MM.1S (cell line): ENCODE measurements at regions not wholly inside any gene's neighbourhood (a gene's known extent, or its start where the extent isn't known, plus 50 kb on each side); places are given as distances from the start of the nearest gene placed in this dataset.

Experiments
- DNase-seq: peaks from one replicate; pipeline ENCODE4 v3.0.0-alpha.2; 2015
- H2AFZ ChIP-seq: fragments of 300-600 bp; sonication (generic); 2 replicates; pipeline ENCODE4 v1.6.0; 2016; ENCODE audit warnings: antibody characterized with exemption, low read length
- H3F3A ChIP-seq: fragments of 300-600 bp; sonication (generic); 2 replicates; pipeline ENCODE4 v1.6.1; 2016; ENCODE audit warnings: mild to moderate bottlenecking, antibody characterized with exemption, low read length, moderate library complexity, mixed read lengths; ENCODE audit not compliant: insufficient read depth
- H3K27ac ChIP-seq: fragments of 300-600 bp; sonication (generic); 2 replicates; pipeline ENCODE4 v1.5.1; 2016; ENCODE audit warnings: mild to moderate bottlenecking, low read length
- H3K27me3 ChIP-seq: fragments of 300-600 bp; sonication (generic); replicated peaks from 2 replicates; pipeline ENCODE4 v1.6.0; 2016; ENCODE audit warnings: low read length; ENCODE audit not compliant: insufficient read depth
- H3K36me3 ChIP-seq: fragments of 300-600 bp; sonication (generic); replicated peaks from 2 replicates; pipeline ENCODE4 v1.6.1; 2016; ENCODE audit warnings: mild to moderate bottlenecking, low read length, mixed read lengths; ENCODE audit not compliant: insufficient read depth
- H3K4me1 ChIP-seq: fragments of 300-600 bp; sonication (generic); 2 replicates; pipeline ENCODE4 v1.6.1; 2016; ENCODE audit warnings: low read length, mixed read lengths
- H3K4me2 ChIP-seq: fragments of 300-600 bp; sonication (generic); 2 replicates; pipeline ENCODE4 v1.6.0; 2016; ENCODE audit warnings: low read depth, low read length
- H3K4me3 ChIP-seq: fragments of 300-600 bp; sonication (generic); 2 replicates; pipeline ENCODE4 v1.5.1; 2016; ENCODE audit warnings: low read length, mixed read lengths
- H3K79me2 ChIP-seq: fragments of 300-600 bp; sonication (generic); 2 replicates; pipeline ENCODE4 v1.6.1; 2016; ENCODE audit warnings: mixed run types, low read length, mixed read lengths
- H3K9ac ChIP-seq: fragments of 300-600 bp; sonication (generic); 2 replicates; pipeline ENCODE4 v1.6.1; 2016; ENCODE audit warnings: low read length, mixed read lengths
- H3K9me2 ChIP-seq: fragments of 300-600 bp; sonication (generic); replicated peaks from 2 replicates; pipeline ENCODE4 v1.6.1; 2016; ENCODE audit warnings: mild to moderate bottlenecking, low read length, mixed read lengths; ENCODE audit not compliant: insufficient read depth
- H3K9me3 ChIP-seq: fragments of 300-600 bp; sonication (generic); replicated peaks from 2 replicates; pipeline ENCODE4 v1.6.1; 2016; ENCODE audit warnings: mild to moderate bottlenecking, low read length, mixed read lengths; ENCODE audit not compliant: insufficient read depth
- H4K20me1 ChIP-seq: fragments of 300-600 bp; sonication (generic); 2 replicates; pipeline ENCODE4 v1.6.1; 2016; ENCODE audit warnings: mild to moderate bottlenecking, low read length, moderate library complexity, mixed read lengths; ENCODE audit not compliant: insufficient read depth
- EZH2 ChIP-seq: fragments of 300-600 bp; sonication (generic); optimal IDR thresholded peaks from 2 replicates; pipeline ENCODE3; 2017; ENCODE audit warnings: low read depth, mild to moderate bottlenecking, antibody characterized with exemption, low read length, mixed read lengths
- EZH2phosphoT487 ChIP-seq: fragments of 300-600 bp; sonication (generic); IDR thresholded peaks from 2 replicates; pipeline ENCODE4 v1.6.1; 2018; ENCODE audit warnings: antibody characterized with exemption, low read length
- TF ChIP-seq, protein P1 (sequence below): fragments of 300-600 bp; sonication (generic); IDR thresholded peaks from 2 replicates; pipeline ENCODE4 v1.5.1; 2016; ENCODE audit warnings: antibody characterized with exemption, low read length, mixed read lengths

DNA sequence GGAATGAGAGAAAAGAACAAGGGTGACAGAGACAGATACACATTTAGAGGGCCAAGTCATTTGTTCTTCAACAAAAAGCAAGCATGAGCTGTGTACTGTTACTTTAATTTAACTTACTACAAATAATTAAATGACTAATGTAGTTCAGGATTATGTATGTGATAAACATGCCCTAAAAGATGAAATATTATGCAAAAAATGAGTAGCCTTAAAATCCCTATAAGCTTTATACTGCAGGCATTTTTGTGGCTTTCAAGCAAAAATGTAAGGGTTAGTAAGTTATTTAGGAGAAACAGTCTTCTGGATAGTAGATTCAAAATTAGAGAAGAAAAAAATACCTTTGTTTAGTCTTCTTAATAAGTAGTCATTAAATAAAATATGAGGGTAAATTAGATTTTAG, 431.2 kb downstream of the CSNK1G3 start:
- Histone ChIP-seq H3K79me2 (no peaks in the 10 kb centered on the region), H3K27ac (no peak overlapping the region), H3K4me3 (no peak overlapping the region), H3K27me3 (0 out of 2 replicates have a peak, but pooled peaks cover 4% of the 10 kb centered on the region), H3K9me3 (no peaks in the 10 kb centered on the region), H3K4me1 (no peaks in the 10 kb centered on the region), H3K36me3 (no peaks in the 10 kb centered on the region), H4K20me1 (no peaks in the 10 kb centered on the region), H3K4me2 (no peak overlapping the region), H3K9me2 (no peaks in the 10 kb centered on the region), H2AFZ (no peak overlapping the region), H3K9ac (no peak overlapping the region), H3F3A (no peaks in the 10 kb centered on the region)
- TF ChIP-seq EZH2 = no peak
- TF ChIP-seq, protein P1, sequence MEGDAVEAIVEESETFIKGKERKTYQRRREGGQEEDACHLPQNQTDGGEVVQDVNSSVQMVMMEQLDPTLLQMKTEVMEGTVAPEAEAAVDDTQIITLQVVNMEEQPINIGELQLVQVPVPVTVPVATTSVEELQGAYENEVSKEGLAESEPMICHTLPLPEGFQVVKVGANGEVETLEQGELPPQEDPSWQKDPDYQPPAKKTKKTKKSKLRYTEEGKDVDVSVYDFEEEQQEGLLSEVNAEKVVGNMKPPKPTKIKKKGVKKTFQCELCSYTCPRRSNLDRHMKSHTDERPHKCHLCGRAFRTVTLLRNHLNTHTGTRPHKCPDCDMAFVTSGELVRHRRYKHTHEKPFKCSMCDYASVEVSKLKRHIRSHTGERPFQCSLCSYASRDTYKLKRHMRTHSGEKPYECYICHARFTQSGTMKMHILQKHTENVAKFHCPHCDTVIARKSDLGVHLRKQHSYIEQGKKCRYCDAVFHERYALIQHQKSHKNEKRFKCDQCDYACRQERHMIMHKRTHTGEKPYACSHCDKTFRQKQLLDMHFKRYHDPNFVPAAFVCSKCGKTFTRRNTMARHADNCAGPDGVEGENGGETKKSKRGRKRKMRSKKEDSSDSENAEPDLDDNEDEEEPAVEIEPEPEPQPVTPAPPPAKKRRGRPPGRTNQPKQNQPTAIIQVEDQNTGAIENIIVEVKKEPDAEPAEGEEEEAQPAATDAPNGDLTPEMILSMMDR = no peak
- DNase-seq = no peak

DNA sequence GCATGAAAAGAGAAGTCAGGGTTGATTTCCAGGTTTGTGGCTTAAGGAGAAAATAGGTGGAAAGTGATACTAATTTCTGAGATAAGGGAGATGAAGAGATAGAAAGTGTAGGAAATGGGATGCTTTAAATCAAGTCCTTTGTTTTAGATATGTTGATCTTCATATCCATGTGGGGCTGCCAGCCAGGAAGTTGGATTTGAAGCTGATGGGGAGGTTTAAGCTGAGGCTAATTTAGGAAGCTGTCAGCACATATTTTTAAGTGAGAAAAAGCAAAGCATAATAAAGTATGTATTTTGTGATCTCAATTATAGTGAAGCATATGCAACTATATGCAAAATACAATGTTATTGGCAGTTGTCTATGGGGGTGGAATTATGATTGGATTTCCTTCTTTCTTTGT, 428.4 kb downstream of the CSNK1G3 start:
- H3F3A ChIP-seq = no peaks in the 10 kb centered on the region
- H2AFZ ChIP-seq = no peak overlapping the region
- no peaks in the 10 kb centered on the region for H3K9me2 ChIP-seq
- H3K27me3 ChIP-seq = 0 out of 2 replicates have a peak, but pooled peaks cover 4% of the 10 kb centered on the region
- no peaks in the 10 kb centered on the region for H3K36me3 ChIP-seq
- H3K4me2 ChIP-seq = no peak overlapping the region
- H4K20me1 ChIP-seq = no peaks in the 10 kb centered on the region
- no peak overlapping the region for H3K9ac ChIP-seq
- no peak overlapping the region for H3K27ac ChIP-seq
- no peaks in the 10 kb centered on the region for H3K9me3 ChIP-seq
- H3K4me3 ChIP-seq = no peak overlapping the region
- H3K79me2 ChIP-seq = no peaks in the 10 kb centered on the region
- TF ChIP-seq EZH2phosphoT487 = no peak
- TF ChIP-seq, protein P1 = no peak
- no peak for TF ChIP-seq EZH2
- DNase-seq = no peak
- no peaks in the 10 kb centered on the region for H3K4me1 ChIP-seq

DNA sequence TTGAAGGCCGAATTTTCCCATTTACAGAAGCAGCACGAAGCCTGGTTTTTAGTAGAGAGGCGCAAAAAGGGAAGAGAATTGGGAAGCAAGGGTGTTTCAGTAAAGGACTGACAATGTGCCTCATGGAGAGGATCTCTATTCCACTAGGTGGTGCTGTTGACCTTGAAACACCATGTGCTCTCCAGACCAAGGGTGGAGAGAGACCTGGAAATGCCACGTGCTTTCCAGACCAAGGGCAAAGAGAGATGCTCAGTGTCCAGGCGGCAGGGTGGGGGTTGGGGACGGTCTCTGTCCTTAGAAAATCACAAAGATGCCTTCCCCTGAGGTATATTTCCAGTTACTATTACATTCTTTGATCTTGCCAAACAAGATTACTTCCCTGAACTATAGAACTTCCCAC, 425.3 kb downstream of the CSNK1G3 start:
- Histone ChIP-seq H3K9me3 (no peaks in the 10 kb centered on the region), H3K27ac (no peak overlapping the region), H3K9ac (no peak overlapping the region), H3K79me2 (no peaks in the 10 kb centered on the region), H3K4me1 (no peaks in the 10 kb centered on the region), H3K4me2 (no peak overlapping the region), H3K4me3 (no peak overlapping the region), H4K20me1 (no peaks in the 10 kb centered on the region), H3K27me3 (0 out of 2 replicates have a peak, but pooled peaks cover 4% of the 10 kb centered on the region), H3K9me2 (no peaks in the 10 kb centered on the region), H2AFZ (no peak overlapping the region), H3K36me3 (no peaks in the 10 kb centered on the region), H3F3A (no peaks in the 10 kb centered on the region)
- peak; percentile 67 for DNase-seq
- TF ChIP-seq, protein P1 = peak; percentile 74
- no peak for TF ChIP-seq EZH2phosphoT487
